NCI-H226 (cell line): ENCODE measurements at regions not wholly inside any gene's neighbourhood (a gene's known extent, or its start where the extent isn't known, plus 50 kb on each side); places are given as distances from the start of the nearest gene placed in this dataset.
A peak's percentile ranks its signal among the peaks of the same experiment; 100 is the strongest.
"Not testable (repeated sequence)": the region's sequence is repeated elsewhere in the genome, so short reads cannot be mapped to it uniquely, and the experiment has no call there.

ENCODE experiments used
- DNase-seq: peaks from one replicate; pipeline ENCODE4 v3.0.0-alpha.2; 2015

DNA sequence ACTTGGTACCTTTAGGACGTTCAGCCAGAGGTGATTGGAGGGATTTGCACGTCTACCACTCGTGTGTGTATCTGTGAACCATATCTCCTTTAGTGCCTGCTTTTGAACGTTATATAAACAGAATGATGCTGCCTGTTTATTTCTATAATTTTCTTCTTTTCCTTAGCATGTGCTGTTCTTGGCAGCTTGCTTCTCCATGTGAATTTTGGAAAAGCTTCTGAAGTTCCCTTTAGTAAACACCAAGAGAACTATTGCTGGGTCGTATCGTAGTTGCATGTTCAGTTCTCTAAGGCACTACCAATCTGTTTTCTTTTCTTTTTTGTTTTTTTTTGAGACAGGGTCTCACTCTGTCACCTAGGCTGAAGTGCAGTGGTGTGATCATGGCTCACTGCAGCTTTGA is 73.8 kb upstream of the FANCC start:
- DNase-seq, result not testable (repeated sequence)

DNA sequence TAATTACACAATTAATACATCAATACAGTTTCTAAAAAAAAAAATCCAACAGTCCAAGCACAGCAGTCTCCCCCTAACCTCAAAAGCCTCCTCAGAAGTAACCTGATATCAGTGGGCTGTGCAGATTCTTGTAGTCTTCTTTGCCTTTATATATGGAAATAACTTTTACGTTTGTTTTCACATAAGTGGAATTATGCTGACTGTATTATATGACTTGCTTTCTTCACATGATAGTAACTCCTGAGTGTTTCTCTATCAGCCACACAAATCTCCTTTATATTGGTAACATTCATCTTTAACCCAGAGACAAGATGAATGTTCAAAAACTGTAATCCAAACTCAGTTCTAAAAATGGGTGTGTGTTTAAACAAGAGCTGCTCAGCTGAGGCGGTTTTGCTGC is 71.9 kb upstream of the FANCC start:
- no peak for DNase-seq

DNA sequence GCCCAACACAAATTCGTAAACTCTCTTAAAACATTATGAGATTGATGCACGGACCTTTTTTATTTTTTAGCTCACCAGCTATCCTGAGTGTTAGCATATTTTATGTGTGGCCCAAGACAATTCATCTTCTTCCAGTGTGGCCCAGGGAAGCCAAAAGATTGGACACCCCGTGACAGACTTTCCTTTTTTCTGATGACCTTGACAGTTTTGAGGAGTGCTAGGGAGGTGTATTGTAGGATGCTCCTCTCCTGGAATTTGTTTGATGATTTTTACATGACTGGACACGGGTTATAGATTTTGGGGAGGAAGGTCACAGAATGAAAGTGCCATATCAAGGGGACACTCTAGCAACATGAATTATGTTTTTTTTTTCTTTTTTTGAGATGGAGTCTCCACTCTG is 69.3 kb upstream of the FANCC start:
- no peak for DNase-seq

DNA sequence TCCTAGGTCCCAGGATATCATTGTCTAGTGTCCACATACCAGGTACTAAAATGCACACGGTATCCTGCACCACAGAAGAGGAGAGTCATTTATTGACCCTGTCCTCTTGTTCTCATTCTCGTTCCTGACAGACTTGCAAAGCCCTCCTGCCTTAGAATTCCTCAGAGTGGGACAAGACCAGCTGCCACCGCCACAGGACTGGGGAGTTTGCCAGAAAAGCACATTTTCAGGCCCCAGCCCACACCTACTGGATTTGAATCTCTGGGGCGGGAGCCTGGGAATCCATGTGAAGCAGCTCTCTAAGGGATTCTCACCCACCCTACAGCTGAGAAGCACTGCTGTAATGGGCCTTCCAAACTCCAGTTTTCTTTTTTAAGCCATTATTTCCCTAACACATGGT is 68.0 kb upstream of the FANCC start:
- DNase-seq, result no peak

DNA sequence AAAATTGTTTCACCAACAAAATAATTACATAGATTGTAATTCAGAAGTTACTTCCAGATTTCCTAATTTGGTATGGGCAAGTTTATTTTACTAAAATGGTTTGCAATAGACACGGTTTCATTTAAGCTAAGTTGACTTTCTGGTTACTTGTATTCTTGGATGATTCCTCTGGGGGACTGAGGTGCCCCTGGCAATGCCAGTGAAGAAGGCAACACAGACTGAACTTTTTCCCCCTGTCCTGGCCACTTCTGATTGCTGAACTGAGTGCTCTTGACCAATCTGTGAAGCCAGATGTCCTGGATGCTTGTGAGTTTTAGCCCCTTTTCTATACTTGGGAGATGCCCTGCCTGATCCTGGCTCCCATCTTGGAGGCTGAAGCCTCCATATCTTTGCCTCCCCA is 66.3 kb upstream of the FANCC start:
- DNase-seq, result no peak

DNA sequence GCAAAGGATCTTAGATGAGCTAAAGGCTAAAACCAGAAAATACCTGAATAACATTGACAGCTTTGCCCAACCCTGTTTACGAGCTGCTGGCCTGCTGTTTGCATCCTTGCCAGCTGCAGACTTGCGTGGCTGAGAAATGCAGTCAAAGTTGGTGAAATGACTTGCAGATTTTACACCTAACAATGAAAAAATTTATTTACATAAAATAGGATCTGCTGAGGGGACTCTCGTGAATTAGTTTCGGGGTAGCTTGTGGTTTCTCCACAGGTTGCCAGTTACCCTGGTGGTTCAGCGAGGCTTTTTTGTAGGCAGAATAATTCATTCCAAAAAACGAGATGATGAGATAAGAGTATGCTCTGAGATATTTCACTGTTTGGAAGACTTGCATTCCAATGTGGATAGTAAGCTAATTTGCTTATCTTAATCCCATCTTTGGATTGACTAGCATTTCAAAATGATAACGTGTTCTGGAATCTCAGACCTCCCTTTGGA is 65.7 kb upstream of the FANCC start:
- DNase-seq, result peak; percentile 57

DNA sequence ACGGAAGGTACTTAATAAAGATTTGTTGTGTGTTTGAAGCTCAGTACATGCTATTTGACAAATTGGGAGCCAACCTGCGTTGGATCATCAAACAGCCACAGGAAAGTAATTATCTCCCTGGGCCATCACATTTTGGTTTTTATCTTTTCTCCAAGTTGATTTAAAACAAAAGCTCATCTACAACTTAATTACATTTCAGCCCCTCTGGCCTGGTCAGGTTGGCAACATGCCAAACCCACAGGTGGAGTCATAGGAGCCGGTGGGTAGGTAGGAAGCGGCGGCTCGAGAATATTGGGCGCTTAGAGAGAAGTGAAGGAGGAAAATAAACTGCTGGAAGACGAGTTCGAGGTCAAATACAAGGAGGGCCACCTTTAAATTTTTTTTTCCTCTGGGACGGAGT is 64.9 kb upstream of the FANCC start:
- no peak for DNase-seq

DNA sequence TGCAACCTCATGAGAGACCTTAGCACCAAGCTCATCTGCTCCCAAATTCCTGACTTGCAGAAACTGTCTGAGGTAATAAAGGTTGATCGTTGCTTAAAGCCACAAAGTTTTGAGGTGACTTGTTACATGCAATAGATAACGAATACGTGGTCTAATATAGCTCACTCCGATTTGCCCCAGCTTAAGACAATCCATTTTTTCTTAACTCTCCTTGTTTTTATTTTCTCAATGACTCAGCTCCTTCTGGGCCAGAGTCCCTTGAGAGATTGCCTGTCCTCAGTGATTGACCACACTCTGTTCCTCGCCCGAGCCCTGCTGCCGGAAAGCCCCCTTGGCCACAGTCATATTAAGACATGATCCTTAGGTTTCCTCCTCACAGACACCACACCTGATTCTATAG is 63.7 kb upstream of the FANCC start:
- no peak for DNase-seq

DNA sequence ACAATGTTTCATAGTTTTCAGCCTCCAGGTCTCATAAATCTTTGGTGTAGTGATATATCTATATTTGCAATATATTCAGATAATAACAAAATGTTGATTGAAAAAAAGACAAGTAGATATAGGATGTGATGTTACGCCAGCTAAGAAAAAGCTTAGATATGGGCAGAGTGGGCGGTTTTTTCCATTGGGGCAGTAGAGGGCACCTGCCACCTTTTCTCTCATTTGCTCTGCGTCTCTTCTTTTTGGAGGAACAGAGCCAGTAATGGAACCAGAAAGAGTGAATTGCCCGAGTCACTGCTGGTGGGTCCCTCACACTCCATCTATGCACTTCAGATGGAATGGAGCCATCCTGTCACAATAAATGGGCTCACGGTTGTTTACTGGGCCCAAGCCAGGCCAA is 62.1 kb upstream of the FANCC start:
- DNase-seq, result no peak

DNA sequence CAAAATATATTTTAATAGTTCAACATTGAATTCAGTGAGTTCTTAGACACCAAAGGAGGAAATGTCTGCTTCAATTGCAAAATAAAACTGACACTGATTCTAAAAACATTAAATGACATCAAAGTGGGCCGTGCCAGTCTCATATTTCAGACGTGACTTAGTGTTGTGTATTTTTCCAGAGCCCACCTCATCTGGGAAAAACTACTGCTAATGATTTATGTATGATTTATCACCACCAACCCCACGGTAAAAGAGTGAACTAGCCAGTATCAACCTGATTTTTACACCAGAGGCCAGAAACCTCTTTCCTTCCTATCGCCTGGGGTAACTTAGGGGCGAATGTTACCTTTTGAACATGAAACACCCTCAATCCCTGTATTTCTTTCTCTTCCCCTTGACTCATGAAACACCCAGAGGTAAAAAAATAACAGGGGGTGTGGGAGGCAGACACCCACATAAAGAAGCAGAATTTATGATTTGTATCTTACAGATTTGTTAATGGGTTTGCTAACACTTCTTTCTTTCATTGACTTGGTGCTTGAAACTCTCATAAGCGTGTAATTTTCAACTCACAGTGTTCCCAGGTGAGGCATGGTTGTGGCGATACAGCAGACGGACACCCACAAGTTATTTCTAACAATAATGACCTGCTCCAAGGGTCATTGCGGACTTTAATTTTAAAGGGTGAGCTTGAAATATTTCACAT is 56.4 kb upstream of the FANCC start:
- DNase-seq, result no peak

DNA sequence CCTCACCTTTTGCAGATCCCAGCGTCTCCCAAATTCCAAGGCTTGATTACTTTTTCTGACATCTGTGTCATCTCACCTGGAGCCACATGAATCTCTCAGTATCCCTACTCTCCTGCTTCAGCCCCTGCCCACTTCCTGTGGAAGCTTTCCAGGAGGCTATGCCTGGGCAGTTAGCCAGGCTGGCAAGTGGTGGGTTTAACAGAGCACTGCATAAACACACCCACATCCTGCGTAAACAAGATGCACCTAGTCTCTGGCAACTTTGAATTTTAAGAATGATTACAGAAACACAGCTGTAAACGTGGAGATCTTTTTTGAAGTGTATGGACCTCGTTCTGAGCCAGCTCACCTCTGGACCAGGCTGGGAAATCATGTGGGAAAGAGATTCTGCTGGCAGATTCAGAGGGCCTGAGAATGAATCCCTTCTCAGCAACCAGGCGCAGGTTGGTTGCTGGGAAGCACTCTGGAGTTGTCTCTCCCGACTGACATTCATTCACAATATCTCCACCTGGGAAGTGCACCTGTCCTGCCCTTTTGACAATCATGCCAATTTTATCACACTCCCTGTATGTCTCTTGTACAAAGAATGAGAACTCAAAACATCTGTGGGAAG is 55.7 kb upstream of the FANCC start:
- DNase-seq, result peak; percentile 48

DNA sequence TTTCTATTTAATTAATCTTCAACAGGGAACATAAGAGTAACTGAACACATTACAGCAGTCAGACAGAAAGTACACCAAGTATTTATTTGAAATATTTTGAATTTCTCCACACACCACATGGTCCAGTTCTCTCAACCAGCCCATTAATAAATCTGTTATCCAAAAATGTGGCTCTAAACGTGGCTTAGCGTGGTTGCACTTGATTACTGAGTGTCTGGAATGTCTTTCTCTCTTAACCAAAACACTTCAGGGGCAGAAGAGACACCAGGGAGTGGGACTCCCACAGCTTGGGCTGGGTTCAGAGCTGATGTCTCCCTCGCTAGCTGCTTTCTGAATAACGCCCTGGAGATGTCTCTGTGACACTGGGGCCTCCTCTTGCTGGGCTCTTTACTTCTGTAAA is 52.6 kb upstream of the FANCC start:
- no peak for DNase-seq

DNA sequence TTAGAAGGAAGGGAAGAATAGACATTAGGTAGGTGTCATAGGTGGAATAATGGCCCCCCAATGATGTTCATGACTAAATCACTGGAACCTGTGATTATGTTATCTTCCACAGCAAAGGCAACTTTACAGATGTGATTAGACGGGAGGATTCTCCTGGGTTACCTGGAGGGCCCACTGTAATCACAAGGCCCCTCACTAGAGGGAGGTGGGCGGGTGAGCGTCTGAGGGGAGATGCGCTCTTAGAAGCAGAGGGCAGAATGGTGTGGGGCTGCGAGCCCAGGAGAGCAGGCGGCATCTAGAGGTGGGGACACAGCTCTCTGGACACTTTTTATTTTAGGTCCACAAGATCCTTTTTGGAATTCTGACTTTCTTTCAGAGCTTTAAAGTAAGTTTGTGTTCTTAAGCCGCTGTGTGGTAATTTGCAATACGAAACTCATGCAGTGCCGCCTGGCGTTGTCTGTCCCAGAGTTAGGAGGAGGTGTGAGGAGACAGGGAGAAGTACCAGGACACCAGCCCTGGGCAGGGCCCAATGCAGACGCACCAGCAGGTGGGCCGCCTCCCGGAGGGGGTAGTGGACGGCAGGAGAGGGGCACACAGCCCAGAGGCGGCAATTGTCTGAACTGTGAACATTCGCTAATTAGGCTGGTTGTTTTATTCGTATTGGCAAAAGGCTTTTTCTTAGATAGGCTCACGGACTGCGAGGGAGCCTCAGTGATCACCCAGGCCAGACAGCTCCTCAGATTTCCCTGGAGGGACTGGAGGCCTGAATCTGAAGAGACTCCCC is 51.1 kb upstream of the FANCC start:
- DNase-seq, result no peak
